ENCODE measurements at regions not wholly inside any gene's neighbourhood (a gene's known extent, or its start where the extent isn't known, plus 50 kb on each side); places are given as distances from the start of the nearest gene placed in this dataset.

- no peak for TF ChIP-seq TEAD2 (tag; IDR thresholded peaks at IDR 0.05)
- no peak for TF ChIP-seq EZH2 (IDR thresholded peaks at IDR 0.05; ENCODE audit: borderline replicate concordance, low read depth, low read length)
- no peak for TF ChIP-seq ZKSCAN8 (CRISPR knock-in tag; IDR thresholded peaks at IDR 0.05)
- TF ChIP-seq EP300 (IDR thresholded peaks at IDR 0.05; ENCODE audit: low read length), result peak; percentile 66; the same call in 1 of the 2 replicates
- no peak for TF ChIP-seq SAP30 (IDR thresholded peaks at IDR 0.05; ENCODE audit: borderline replicate concordance, insufficient read depth, low read depth, low read length, poor library complexity, severe bottlenecking)
- peak; percentile 38 for TF ChIP-seq SOX6 (IDR thresholded peaks at IDR 0.05)
- TF ChIP-seq TAF9B (IDR thresholded peaks at IDR 0.05; ENCODE audit: partially characterized antibody), result no peak
- no peak for TF ChIP-seq GABPB2 (CRISPR knock-in tag; conservative IDR thresholded peaks at IDR 0.05)
- TF ChIP-seq BCL6 (CRISPR knock-in tag; IDR thresholded peaks at IDR 0.05), result no peak
- TF ChIP-seq STAT5A (IDR thresholded peaks at IDR 0.05; ENCODE audit: borderline replicate concordance, low read length), result peak; percentile 43; the same call in 1 of the 2 replicates
- no peak for TF ChIP-seq PYGO2 (tag; IDR thresholded peaks at IDR 0.05)
- TF ChIP-seq ZNF324 (CRISPR knock-in tag; IDR thresholded peaks at IDR 0.05), result no peak
- no peak for TF ChIP-seq PRMT5 (CRISPR knock-in tag; IDR thresholded peaks at IDR 0.05)
- no peak for TF ChIP-seq SRF (CRISPR knock-in tag; IDR thresholded peaks at IDR 0.05)
- TF ChIP-seq, protein P1, sequence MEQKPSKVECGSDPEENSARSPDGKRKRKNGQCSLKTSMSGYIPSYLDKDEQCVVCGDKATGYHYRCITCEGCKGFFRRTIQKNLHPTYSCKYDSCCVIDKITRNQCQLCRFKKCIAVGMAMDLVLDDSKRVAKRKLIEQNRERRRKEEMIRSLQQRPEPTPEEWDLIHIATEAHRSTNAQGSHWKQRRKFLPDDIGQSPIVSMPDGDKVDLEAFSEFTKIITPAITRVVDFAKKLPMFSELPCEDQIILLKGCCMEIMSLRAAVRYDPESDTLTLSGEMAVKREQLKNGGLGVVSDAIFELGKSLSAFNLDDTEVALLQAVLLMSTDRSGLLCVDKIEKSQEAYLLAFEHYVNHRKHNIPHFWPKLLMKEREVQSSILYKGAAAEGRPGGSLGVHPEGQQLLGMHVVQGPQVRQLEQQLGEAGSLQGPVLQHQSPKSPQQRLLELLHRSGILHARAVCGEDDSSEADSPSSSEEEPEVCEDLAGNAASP (IDR thresholded peaks at IDR 0.05), result no peak
- TF ChIP-seq RFX7 (CRISPR knock-in tag; IDR thresholded peaks at IDR 0.05), result no peak
- TF ChIP-seq ETV6 (IDR thresholded peaks at IDR 0.05; ENCODE audit: borderline replicate concordance in 1 of 2, low read depth in 2 of 2, low read length in 1 of 2), result no peak
- TF ChIP-seq ETV6 (CRISPR knock-in tag; IDR thresholded peaks at IDR 0.05; ENCODE audit: borderline replicate concordance), result no peak
- TF ChIP-seq, protein P2, sequence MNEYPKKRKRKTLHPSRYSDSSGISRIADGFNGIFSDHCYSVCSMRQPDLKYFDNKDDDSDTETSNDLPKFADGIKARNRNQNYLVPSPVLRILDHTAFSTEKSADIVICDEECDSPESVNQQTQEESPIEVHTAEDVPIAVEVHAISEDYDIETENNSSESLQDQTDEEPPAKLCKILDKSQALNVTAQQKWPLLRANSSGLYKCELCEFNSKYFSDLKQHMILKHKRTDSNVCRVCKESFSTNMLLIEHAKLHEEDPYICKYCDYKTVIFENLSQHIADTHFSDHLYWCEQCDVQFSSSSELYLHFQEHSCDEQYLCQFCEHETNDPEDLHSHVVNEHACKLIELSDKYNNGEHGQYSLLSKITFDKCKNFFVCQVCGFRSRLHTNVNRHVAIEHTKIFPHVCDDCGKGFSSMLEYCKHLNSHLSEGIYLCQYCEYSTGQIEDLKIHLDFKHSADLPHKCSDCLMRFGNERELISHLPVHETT (CRISPR knock-in tag; conservative IDR thresholded peaks at IDR 0.05 in 1 of 2, IDR thresholded peaks at IDR 0.05 in 1 of 2), result no peak
- TF ChIP-seq ZNF175 (CRISPR knock-in tag; IDR thresholded peaks at IDR 0.05; ENCODE audit: low read depth), result no peak
- TF ChIP-seq ZEB2 (IDR thresholded peaks at IDR 0.05), result no peak
- no peak for TF ChIP-seq ZNF696 (CRISPR knock-in tag; conservative IDR thresholded peaks at IDR 0.05)
- TF ChIP-seq, protein P3, sequence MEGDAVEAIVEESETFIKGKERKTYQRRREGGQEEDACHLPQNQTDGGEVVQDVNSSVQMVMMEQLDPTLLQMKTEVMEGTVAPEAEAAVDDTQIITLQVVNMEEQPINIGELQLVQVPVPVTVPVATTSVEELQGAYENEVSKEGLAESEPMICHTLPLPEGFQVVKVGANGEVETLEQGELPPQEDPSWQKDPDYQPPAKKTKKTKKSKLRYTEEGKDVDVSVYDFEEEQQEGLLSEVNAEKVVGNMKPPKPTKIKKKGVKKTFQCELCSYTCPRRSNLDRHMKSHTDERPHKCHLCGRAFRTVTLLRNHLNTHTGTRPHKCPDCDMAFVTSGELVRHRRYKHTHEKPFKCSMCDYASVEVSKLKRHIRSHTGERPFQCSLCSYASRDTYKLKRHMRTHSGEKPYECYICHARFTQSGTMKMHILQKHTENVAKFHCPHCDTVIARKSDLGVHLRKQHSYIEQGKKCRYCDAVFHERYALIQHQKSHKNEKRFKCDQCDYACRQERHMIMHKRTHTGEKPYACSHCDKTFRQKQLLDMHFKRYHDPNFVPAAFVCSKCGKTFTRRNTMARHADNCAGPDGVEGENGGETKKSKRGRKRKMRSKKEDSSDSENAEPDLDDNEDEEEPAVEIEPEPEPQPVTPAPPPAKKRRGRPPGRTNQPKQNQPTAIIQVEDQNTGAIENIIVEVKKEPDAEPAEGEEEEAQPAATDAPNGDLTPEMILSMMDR (IDR thresholded peaks at IDR 0.05 in 2 of 3, conservative IDR thresholded peaks at IDR 0.05 in 1 of 3; ENCODE audit: insufficient read depth in 2 of 3, low read depth in 1 of 3, low read length in 3 of 3), result peak; percentile 30 to 40 (median 35); a peak in 5 of 6 replicates
- TF ChIP-seq PHTF2 (CRISPR knock-in tag; IDR thresholded peaks at IDR 0.05), result no peak
- TF ChIP-seq NFYB (IDR thresholded peaks at IDR 0.05; ENCODE audit: extremely low read depth, insufficient read length), result no peak
- TF ChIP-seq SPI1 (IDR thresholded peaks at IDR 0.05; ENCODE audit: borderline replicate concordance, low read depth, low read length), result no peak
These were observed 67.4 kb upstream of the CLDN10 start (continued) for GRCh38 chr13:95485045-95485517.
